ENCODE measurements at regions not wholly inside any gene's neighbourhood (a gene's known extent, or its start where the extent isn't known, plus 50 kb on each side); places are given as distances from the start of the nearest gene placed in this dataset.

DNA sequence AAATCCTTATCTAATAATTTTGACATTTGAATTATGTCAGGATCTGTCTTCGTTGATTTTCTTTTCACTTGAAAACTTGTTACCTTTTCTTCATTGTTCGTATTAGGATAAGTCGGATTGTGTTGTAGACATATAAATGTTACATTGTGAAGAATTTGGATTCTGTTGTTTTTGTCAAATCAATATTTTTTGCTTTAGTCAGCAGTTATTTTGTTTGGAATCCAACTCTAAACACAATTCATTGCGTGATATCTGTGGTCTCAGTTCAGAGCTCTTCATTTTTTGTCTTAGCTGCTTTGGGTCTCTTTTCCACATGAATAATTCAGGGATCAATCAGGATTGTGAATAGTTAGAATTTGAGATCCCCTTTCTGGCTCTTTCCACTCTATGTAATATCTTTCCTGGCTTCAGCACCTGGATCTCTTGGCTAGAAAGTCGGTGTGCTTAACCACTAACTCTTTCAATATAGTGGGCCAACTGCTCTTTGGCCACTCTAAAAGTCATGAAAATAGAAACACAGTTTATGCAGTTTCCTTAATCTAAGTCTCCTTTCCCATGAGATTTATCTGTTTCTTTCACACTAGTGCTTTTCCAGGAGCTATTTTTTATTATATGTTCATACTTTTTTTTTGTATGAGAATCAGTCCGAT lies 2494.2 kb upstream of the PCDH20 start:
- TF ChIP-seq GATA2 (IDR thresholded peaks at IDR 0.05; ENCODE audit: low read depth, low read length): no peak
- no peak for TF ChIP-seq GATA3 (IDR thresholded peaks at IDR 0.05; ENCODE audit: low read depth, low read length)
